ENCODE measurements at regions not wholly inside any gene's neighbourhood (a gene's known extent, or its start where the extent isn't known, plus 50 kb on each side); places are given as distances from the start of the nearest gene placed in this dataset.
"Not testable (repeated sequence)": the region's sequence is repeated elsewhere in the genome, so short reads cannot be mapped to it uniquely, and the experiment has no call there.

- DNase-seq (ENCODE audit: low read depth in 2 of 2), result no peak
Observed at GRCh38 chr10:101280511-101280910, 51.2 kb upstream of the LBX1 start.

GRCh38 chr10:101280921-101281320 is 51.7 kb upstream of the LBX1 start:
- not testable (repeated sequence) for DNase-seq (ENCODE audit: low read depth in 2 of 2)

GRCh38 chr10:101282947-101283346 is 53.7 kb upstream of the LBX1 start:
- no peak for DNase-seq (ENCODE audit: low read depth in 2 of 2)

- DNase-seq (ENCODE audit: low read depth in 2 of 2), result no peak
Observed at GRCh38 chr10:101283762-101284100, 54.5 kb upstream of the LBX1 start.

GRCh38 chr10:101284101-101284743 is 55.0 kb upstream of the LBX1 start:
- DNase-seq (ENCODE audit: low read depth in 2 of 2), result no peak

GRCh38 chr10:101284744-101285463 is 55.6 kb upstream of the LBX1 start:
- no peak for DNase-seq (ENCODE audit: low read depth in 2 of 2)

- no peak for DNase-seq (ENCODE audit: low read depth in 2 of 2)
Observed at GRCh38 chr10:101285519-101286070, 56.3 kb upstream of the LBX1 start.

GRCh38 chr10:101286248-101287046 is 57.2 kb upstream of the LBX1 start:
- no peak for DNase-seq (ENCODE audit: low read depth in 2 of 2)

- DNase-seq (ENCODE audit: low read depth in 2 of 2), result no peak
Observed at GRCh38 chr10:101287183-101287996, 58.1 kb upstream of the LBX1 start.

- DNase-seq (ENCODE audit: low read depth in 2 of 2), result no peak
Observed at GRCh38 chr10:101287997-101288635, 58.9 kb upstream of the LBX1 start.

GRCh38 chr10:101289541-101289940 is 60.3 kb upstream of the LBX1 start:
- DNase-seq (ENCODE audit: low read depth in 2 of 2), result no peak

GRCh38 chr10:101290431-101290830 is 61.2 kb upstream of the LBX1 start:
- no peak for DNase-seq (ENCODE audit: low read depth in 2 of 2)

GRCh38 chr10:101290881-101291280 is 61.6 kb upstream of the LBX1 start:
- no peak for DNase-seq (ENCODE audit: low read depth in 2 of 2)

GRCh38 chr10:101291331-101292193 is 62.3 kb upstream of the LBX1 start:
- peak in 1 of 2 donors; percentile 39 for DNase-seq (ENCODE audit: low read depth in 2 of 2)

GRCh38 chr10:101292194-101293006 is 61.6 kb upstream of the BTRC start:
- DNase-seq (ENCODE audit: low read depth in 2 of 2), result no peak

- no peak for DNase-seq (ENCODE audit: low read depth in 2 of 2)
Observed at GRCh38 chr10:101293007-101293723, 60.8 kb upstream of the BTRC start.

GRCh38 chr10:101294109-101294508 is 59.9 kb upstream of the BTRC start:
- no peak for DNase-seq (ENCODE audit: low read depth in 2 of 2)

- DNase-seq (ENCODE audit: low read depth in 2 of 2), result no peak
Observed at GRCh38 chr10:101295261-101295660, 58.7 kb upstream of the BTRC start.

Data from stimulated activated CD4-positive, alpha-beta T cell treated with anti-CD3 and anti-CD28 coated beads, Interleukin-15, amount 100 ng/mL, for 48 hours (primary cell).